Esophagus muscularis mucosa (tissue), 3 donors: ENCODE measurements at regions not wholly inside any gene's neighbourhood (a gene's known extent, or its start where the extent isn't known, plus 50 kb on each side); places are given as distances from the start of the nearest gene placed in this dataset.

Source experiments
- POLR2A ChIP-seq: fragments of 450-650 bp; IDR thresholded peaks from one replicate; pipeline ENCODE4 v1.6.1; 2017; ENCODE audit warnings: antibody characterized with exemption, moderate library complexity, mild to moderate bottlenecking, low read depth
- TF ChIP-seq, protein P1 (sequence below), 3 experiments: fragments of 200-600 bp in 2 of 3; fragments of 450-650 bp in 1 of 3; sonication (generic) in 2 of 3; IDR thresholded peaks; one replicate each; pipeline ENCODE4 v1.5.1; 2017 to 2019; ENCODE audit warnings: antibody characterized with exemption in 3 of 3, mild to moderate bottlenecking in 2 of 3, moderate library complexity in 1 of 3

- TF ChIP-seq, protein P1, sequence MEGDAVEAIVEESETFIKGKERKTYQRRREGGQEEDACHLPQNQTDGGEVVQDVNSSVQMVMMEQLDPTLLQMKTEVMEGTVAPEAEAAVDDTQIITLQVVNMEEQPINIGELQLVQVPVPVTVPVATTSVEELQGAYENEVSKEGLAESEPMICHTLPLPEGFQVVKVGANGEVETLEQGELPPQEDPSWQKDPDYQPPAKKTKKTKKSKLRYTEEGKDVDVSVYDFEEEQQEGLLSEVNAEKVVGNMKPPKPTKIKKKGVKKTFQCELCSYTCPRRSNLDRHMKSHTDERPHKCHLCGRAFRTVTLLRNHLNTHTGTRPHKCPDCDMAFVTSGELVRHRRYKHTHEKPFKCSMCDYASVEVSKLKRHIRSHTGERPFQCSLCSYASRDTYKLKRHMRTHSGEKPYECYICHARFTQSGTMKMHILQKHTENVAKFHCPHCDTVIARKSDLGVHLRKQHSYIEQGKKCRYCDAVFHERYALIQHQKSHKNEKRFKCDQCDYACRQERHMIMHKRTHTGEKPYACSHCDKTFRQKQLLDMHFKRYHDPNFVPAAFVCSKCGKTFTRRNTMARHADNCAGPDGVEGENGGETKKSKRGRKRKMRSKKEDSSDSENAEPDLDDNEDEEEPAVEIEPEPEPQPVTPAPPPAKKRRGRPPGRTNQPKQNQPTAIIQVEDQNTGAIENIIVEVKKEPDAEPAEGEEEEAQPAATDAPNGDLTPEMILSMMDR (IDR thresholded peaks at IDR 0.05): no peak
- TF ChIP-seq POLR2A: no peak
These were observed 554.7 kb upstream of the PHF14 start for GRCh38 chr7:10418985-10419384.
